ENCODE measurements at regions not wholly inside any gene's neighbourhood (a gene's known extent, or its start where the extent isn't known, plus 50 kb on each side); places are given as distances from the start of the nearest gene placed in this dataset.
"Not testable (repeated sequence)": the region's sequence is repeated elsewhere in the genome, so short reads cannot be mapped to it uniquely, and the experiment has no call there.

GRCh38 chr4:154032914-154033313, 244.0 kb upstream of the SFRP2 start:
- no peak for DNase-seq (ENCODE audit: low spot score)

- no peak for DNase-seq (ENCODE audit: low spot score)
Observed at GRCh38 chr4:154030746-154031145, 241.9 kb upstream of the SFRP2 start.

GRCh38 chr4:154030152-154030551, 241.3 kb upstream of the SFRP2 start:
- DNase-seq (ENCODE audit: low spot score) = no peak

- peak; percentile 37 for DNase-seq (ENCODE audit: low spot score)
Observed at GRCh38 chr4:154029171-154029570, 240.3 kb upstream of the SFRP2 start.

GRCh38 chr4:154025110-154025509, 236.2 kb upstream of the SFRP2 start:
- DNase-seq (ENCODE audit: low spot score) = no peak

GRCh38 chr4:154024097-154024694, 235.3 kb upstream of the SFRP2 start:
- DNase-seq (ENCODE audit: low spot score) = no peak

- not testable (repeated sequence) for DNase-seq (ENCODE audit: low spot score)
Observed at GRCh38 chr4:154023671-154024070, 234.8 kb upstream of the SFRP2 start.

GRCh38 chr4:154019811-154020210, 230.9 kb upstream of the SFRP2 start:
- no peak for DNase-seq (ENCODE audit: low spot score)

- no peak for DNase-seq (ENCODE audit: low spot score)
Observed at GRCh38 chr4:154018659-154019058, 229.8 kb upstream of the SFRP2 start.

GRCh38 chr4:154015578-154015977, 226.7 kb upstream of the SFRP2 start:
- no peak for DNase-seq (ENCODE audit: low spot score)

GRCh38 chr4:154014407-154015321, 225.8 kb upstream of the SFRP2 start:
- no peak for DNase-seq (ENCODE audit: low spot score)

GRCh38 chr4:154013576-154013975, 224.7 kb upstream of the SFRP2 start:
- no peak for DNase-seq (ENCODE audit: low spot score)

GRCh38 chr4:154010371-154010770, 221.5 kb upstream of the SFRP2 start:
- DNase-seq (ENCODE audit: low spot score) = no peak

GRCh38 chr4:154009788-154010187, 220.9 kb upstream of the SFRP2 start:
- DNase-seq (ENCODE audit: low spot score) = no peak

GRCh38 chr4:154009191-154009590, 220.3 kb upstream of the SFRP2 start:
- DNase-seq (ENCODE audit: low spot score) = no peak

- DNase-seq (ENCODE audit: low spot score) = no peak
Observed at GRCh38 chr4:154005171-154005520, 216.3 kb upstream of the SFRP2 start.

GRCh38 chr4:154004507-154005170, 215.8 kb upstream of the SFRP2 start:
- DNase-seq (ENCODE audit: low spot score) = no peak

- DNase-seq (ENCODE audit: low spot score) = no peak
Observed at GRCh38 chr4:154004016-154004415, 215.1 kb upstream of the SFRP2 start.

GRCh38 chr4:154003378-154003777, 214.5 kb upstream of the SFRP2 start:
- DNase-seq (ENCODE audit: low spot score) = no peak

- no peak for DNase-seq (ENCODE audit: low spot score)
Observed at GRCh38 chr4:154001193-154001592, 212.3 kb upstream of the SFRP2 start.

GRCh38 chr4:153997516-153997915, 208.6 kb upstream of the SFRP2 start:
- DNase-seq (ENCODE audit: low spot score) = no peak

- no peak for DNase-seq (ENCODE audit: low spot score)
Observed at GRCh38 chr4:153989505-153989904, 200.6 kb upstream of the SFRP2 start.

Data from pons (tissue), 1 donor.